ENCODE measurements at regions not wholly inside any gene's neighbourhood (a gene's known extent, or its start where the extent isn't known, plus 50 kb on each side); places are given as distances from the start of the nearest gene placed in this dataset.

- Mint-ChIP-seq H3K4me1 (no peaks in the 10 kb centered on the region), H3K27me3 (ENCODE audit: insufficient read depth, low read depth, poor library complexity) (peaks cover 2% of the 10 kb centered on the region), H3K36me3 (ENCODE audit: low read depth) (peaks cover 4% of the 10 kb centered on the region; the same call in 1 of the 3 replicates), H3K4me3 (no peak overlapping the region), H3K27ac (no peak overlapping the region), H3K9me3 (peaks cover 79% of the 10 kb centered on the region)
- no peaks in the 10 kb centered on the region for H3K79me2 ChIP-seq (replicated peaks; ENCODE audit: insufficient read depth)
- no peak overlapping the region for H3K27ac ChIP-seq (ENCODE audit: low read depth)
- H3K4me1 ChIP-seq (ENCODE audit: insufficient read depth): no peaks in the 10 kb centered on the region
- TF ChIP-seq ZNF331 (CRISPR knock-in tag; IDR thresholded peaks at IDR 0.05; ENCODE audit: low read depth) (no peak), STAT1 (IDR thresholded peaks at IDR 0.05; ENCODE audit: unreplicated experiment) (no peak), ZNF462 (CRISPR knock-in tag; IDR thresholded peaks at IDR 0.05) (no peak), JUNB (IDR thresholded peaks at IDR 0.05; ENCODE audit: unreplicated experiment) (no peak), CTCF (conservative IDR thresholded peaks at IDR 0.05; ENCODE audit: low read depth in 2 of 2) (no peak), ZNF114 (CRISPR knock-in tag; IDR thresholded peaks at IDR 0.05) (no peak), NANOG (IDR thresholded peaks at IDR 0.05; ENCODE audit: borderline replicate concordance) (no peak), ETS1 (IDR thresholded peaks at IDR 0.05) (no peak), EZH2 (IDR thresholded peaks at IDR 0.05; ENCODE audit: low read depth, unreplicated experiment) (no peak), REST (IDR thresholded peaks at IDR 0.05; ENCODE audit: unreplicated experiment) (no peak), CREB1 (CRISPR knock-in tag; IDR thresholded peaks at IDR 0.05; ENCODE audit: low read depth) (no peak), POLR2AphosphoS5 (IDR thresholded peaks at IDR 0.05; ENCODE audit: low read depth) (no peak), EZH2phosphoT487 (IDR thresholded peaks at IDR 0.05; ENCODE audit: unreplicated experiment) (no peak)
- no peak overlapping the region for H2AFZ ChIP-seq
- H4K20me1 ChIP-seq (replicated peaks; ENCODE audit: insufficient read depth): no peaks in the 10 kb centered on the region
- H3K9me2 ChIP-seq (ENCODE audit: insufficient read depth): no peaks in the 10 kb centered on the region
- no peak overlapping the region for H3K4me2 ChIP-seq
- no peak for ATAC-seq
- no peak for DNase-seq (ENCODE audit: low spot score)
- no peaks in the 10 kb centered on the region for H3F3A ChIP-seq (replicated peaks; ENCODE audit: low read depth)
- no peak overlapping the region for H3K4me3 ChIP-seq
- no peaks in the 10 kb centered on the region for H3K27me3 ChIP-seq (ENCODE audit: insufficient read depth)
- no peaks in the 10 kb centered on the region; the same call in 1 of the 2 replicates for H3K36me3 ChIP-seq (ENCODE audit: insufficient read depth)
Measured at GRCh38 chr20:41903586-41903985, 285.4 kb upstream of the CHD6 start.
